ENCODE measurements at regions not wholly inside any gene's neighbourhood (a gene's known extent, or its start where the extent isn't known, plus 50 kb on each side); places are given as distances from the start of the nearest gene placed in this dataset.

GRCh38 chr19:31560086-31561060 is 211.1 kb upstream of the TSHZ3 start:
- peaks cover 5% of the 10 kb centered on the region for H3K9me3 ChIP-seq
- no peak for TF ChIP-seq CTCF (IDR thresholded peaks at IDR 0.05)
- intact Hi-C loops (cut with DNase I) = no loop called here
- ATAC-seq (no peak), DNase-seq (no peak)
- no peaks in the 10 kb centered on the region for H3K4me1 ChIP-seq
- H3K36me3 ChIP-seq = no peaks in the 10 kb centered on the region
- no peak overlapping the region for H3K27ac ChIP-seq
- H3K4me3 ChIP-seq = no peak overlapping the region
- H3K27me3 ChIP-seq (ENCODE audit: low read depth) = no peaks in the 10 kb centered on the region

GRCh38 chr19:31562966-31563612 is 213.9 kb upstream of the TSHZ3 start:
- TF ChIP-seq CTCF (IDR thresholded peaks at IDR 0.05) = no peak
- intact Hi-C loops (cut with DNase I) = no loop called here
- peaks cover 5% of the 10 kb centered on the region for H3K9me3 ChIP-seq

GRCh38 chr19:31567776-31568175 is 218.5 kb upstream of the TSHZ3 start:
- TF ChIP-seq CTCF (IDR thresholded peaks at IDR 0.05) = no peak
- H3K4me1 ChIP-seq = no peaks in the 10 kb centered on the region
- H3K4me3 ChIP-seq = no peak overlapping the region
- ATAC-seq (no peak), DNase-seq (no peak)
- intact Hi-C loops (cut with DNase I) = no loop called here
- H3K27ac ChIP-seq = no peak overlapping the region
- H3K9me3 ChIP-seq = no peaks in the 10 kb centered on the region
- H3K36me3 ChIP-seq = no peaks in the 10 kb centered on the region
- no peaks in the 10 kb centered on the region for H3K27me3 ChIP-seq (ENCODE audit: low read depth)

More at GRCh38 chr19:31562966-31563612, 213.9 kb upstream of the TSHZ3 start:
- ATAC-seq (no peak), DNase-seq (no peak)
- Histone ChIP-seq H3K27me3 (ENCODE audit: low read depth) (no peaks in the 10 kb centered on the region), H3K4me1 (no peaks in the 10 kb centered on the region), H3K4me3 (no peak overlapping the region), H3K36me3 (no peaks in the 10 kb centered on the region), H3K27ac (no peak overlapping the region)

GRCh38 chr19:31568724-31569123 is 219.5 kb upstream of the TSHZ3 start:
- no peaks in the 10 kb centered on the region for H3K36me3 ChIP-seq
- no peak overlapping the region for H3K27ac ChIP-seq
- H3K27me3 ChIP-seq (ENCODE audit: low read depth) = no peaks in the 10 kb centered on the region
- no peak for TF ChIP-seq CTCF (IDR thresholded peaks at IDR 0.05)
- no peak overlapping the region for H3K4me3 ChIP-seq
- intact Hi-C loops (cut with DNase I) = no loop called here
- no peak for DNase-seq
- H3K4me1 ChIP-seq = no peaks in the 10 kb centered on the region
- no peak for ATAC-seq
- H3K9me3 ChIP-seq = no peaks in the 10 kb centered on the region

- no peaks in the 10 kb centered on the region for H3K4me1 ChIP-seq
- no peak overlapping the region for H3K27ac ChIP-seq
- no peak overlapping the region for H3K4me3 ChIP-seq
- H3K9me3 ChIP-seq = no peaks in the 10 kb centered on the region
- ATAC-seq = no peak
- peaks cover 6% of the 10 kb centered on the region for H3K27me3 ChIP-seq (ENCODE audit: low read depth)
- no peak for DNase-seq
- H3K36me3 ChIP-seq = no peaks in the 10 kb centered on the region
- intact Hi-C loops (cut with DNase I) = no loop called here
- TF ChIP-seq CTCF (IDR thresholded peaks at IDR 0.05) = no peak
These were observed 221.5 kb upstream of the TSHZ3 start for GRCh38 chr19:31570718-31571117.

Data from lower lobe of right lung (tissue), 2 donors.